ENCODE measurements at regions not wholly inside any gene's neighbourhood (a gene's known extent, or its start where the extent isn't known, plus 50 kb on each side); places are given as distances from the start of the nearest gene placed in this dataset.
A peak's percentile ranks its signal among the peaks of the same experiment; 100 is the strongest.

DNA sequence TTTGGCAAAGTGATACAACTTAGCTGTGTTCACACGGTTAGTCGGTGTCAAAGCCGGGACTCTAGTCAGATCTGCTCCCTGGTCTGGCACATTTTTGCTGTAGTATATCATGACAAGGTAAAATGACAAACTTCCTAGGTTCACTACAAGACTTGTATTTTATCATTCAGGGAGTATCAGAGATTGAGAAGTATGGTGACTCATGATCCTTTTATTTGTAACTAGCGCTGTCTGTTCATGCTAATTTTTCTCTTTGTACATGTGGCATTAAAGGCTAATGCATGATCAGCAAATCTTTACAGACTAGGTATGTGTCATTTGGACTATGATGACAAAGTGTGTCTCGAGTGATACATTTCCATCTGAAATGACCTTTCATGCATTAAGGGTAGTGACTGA lies 326.7 kb downstream of the SIPA1L2 start:
- DNase-seq = no peak

DNA sequence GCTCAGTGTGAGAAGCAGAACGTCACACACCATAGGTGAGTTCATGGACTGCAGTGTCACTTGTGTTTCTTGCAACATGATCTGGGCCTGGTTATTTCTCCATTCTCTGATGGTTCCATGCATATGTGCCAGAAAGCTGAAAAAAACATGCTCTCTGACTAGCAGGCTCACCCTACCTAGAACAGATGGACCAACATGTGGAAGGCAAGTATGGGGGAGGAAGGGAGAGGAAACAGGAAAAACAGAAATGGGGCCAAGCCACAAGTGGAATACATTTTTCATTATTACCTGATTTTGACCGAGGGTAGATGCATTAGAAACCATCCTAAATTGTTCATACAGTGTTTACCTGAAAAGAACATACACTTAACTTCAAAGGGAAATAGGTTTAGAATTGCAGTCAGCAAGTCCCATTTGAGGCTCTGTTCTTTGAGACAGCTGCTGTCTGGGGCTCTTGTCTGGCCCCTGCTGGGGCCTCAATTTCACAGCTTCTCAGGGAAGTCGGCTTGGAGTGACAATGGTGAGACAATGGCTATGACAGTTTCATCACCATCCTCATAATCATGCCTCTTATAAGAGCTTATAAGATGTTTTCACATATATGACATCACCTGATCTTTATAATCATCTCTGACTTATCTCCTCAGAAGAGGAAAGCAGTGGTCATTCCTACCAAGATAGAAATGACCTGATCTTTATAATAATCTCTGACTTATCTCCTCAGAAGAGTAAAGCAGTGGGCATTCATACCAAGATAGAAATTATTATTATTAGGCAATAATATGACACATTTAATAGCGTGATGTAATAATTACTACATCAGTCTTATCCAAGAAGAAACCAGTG lies 327.3 kb downstream of the SIPA1L2 start:
- peak; percentile 28 to 76 for DNase-seq

DNA sequence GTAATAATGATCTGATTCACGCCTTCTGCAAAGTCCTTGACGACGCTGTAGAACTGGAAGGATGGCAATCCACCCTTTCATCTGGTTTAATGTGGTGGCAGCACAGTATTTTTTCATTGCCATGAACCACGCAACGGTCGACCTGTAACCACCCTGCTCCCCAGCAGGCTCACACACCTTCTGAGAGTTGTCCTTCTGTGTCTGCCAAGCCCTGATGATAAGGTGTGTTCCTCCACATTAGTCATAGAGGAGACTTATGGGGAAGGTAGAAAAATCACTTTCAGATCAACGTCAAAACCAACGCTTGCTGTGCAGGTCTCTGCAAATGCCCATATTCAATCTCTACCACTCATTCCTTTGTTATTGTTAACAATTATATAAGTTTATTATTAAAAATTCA lies 328.7 kb downstream of the SIPA1L2 start:
- no peak for DNase-seq

DNA sequence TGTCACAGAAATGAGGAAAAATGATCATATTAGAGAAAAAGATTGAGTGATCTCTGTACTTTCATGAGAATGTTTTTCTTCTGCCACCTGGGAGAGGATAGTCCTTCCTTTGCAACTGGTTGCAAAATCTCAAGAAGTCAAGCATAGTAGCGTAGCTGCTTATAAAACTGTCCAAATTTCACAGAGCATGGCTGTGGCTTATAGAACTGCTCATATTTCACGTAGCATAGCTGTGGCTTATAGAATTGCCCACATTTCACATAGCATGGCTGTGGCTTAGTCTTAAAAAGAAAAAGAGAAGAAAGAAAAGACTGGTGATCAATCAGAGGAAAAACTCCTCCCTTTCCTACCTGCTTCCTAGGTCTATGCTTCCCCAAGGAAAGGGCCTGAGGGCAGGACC lies 329.5 kb downstream of the SIPA1L2 start:
- no peak for DNase-seq

GRCh38 chr1:232296461-232296860 lies 333.5 kb downstream of the SIPA1L2 start:
- no peak for DNase-seq

DNA sequence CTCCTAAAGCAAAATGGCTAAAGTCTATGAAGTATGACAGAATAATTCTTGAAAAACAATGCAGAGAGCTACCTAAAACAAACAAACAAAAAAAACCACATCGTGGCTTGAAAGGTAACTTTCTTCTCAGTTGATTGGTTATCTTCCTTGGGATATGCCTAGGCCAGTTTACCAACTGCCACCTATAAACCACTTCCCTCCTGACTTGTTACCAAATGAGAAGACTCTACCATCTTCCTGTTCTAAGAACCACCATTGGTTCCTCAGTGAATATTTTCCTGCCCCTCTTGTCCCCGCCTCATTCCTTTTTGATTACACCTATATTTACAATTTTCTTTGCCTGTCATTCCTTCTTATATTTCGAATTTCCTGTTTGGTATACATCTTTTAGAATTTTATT lies 336.6 kb downstream of the SIPA1L2 start:
- no peak for DNase-seq

DNA sequence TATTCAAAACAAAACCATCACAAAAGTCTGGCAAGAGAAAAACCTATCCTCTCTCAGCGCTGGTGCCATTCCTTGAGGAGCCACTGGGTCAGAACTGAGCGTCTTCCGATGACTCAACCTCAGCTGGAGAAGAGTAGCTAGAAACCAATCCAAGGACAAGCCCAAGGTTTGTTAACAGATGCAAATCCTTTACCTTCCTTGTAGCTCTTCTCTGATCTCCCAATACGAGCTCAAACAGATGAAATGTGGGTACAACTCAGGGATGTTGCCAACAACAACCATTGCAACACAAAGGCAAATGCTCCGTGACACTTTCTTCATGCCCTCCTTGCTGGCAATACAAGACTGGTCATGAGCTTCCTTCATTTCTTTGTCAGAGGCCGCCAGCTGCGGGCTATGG lies 337.1 kb downstream of the SIPA1L2 start:
- DNase-seq = no peak

- DNase-seq = no peak
Measured at GRCh38 chr1:232292239-232292638, 337.7 kb downstream of the SIPA1L2 start.

GRCh38 chr1:232291681-232292080 lies 338.3 kb downstream of the SIPA1L2 start:
- peak in 1 of 2 experiments; percentile 28 for DNase-seq

GRCh38 chr1:232291261-232291660 lies 338.7 kb downstream of the SIPA1L2 start:
- DNase-seq = no peak

- DNase-seq = no peak
Measured at GRCh38 chr1:232290570-232290969, 339.4 kb downstream of the SIPA1L2 start.

DNA sequence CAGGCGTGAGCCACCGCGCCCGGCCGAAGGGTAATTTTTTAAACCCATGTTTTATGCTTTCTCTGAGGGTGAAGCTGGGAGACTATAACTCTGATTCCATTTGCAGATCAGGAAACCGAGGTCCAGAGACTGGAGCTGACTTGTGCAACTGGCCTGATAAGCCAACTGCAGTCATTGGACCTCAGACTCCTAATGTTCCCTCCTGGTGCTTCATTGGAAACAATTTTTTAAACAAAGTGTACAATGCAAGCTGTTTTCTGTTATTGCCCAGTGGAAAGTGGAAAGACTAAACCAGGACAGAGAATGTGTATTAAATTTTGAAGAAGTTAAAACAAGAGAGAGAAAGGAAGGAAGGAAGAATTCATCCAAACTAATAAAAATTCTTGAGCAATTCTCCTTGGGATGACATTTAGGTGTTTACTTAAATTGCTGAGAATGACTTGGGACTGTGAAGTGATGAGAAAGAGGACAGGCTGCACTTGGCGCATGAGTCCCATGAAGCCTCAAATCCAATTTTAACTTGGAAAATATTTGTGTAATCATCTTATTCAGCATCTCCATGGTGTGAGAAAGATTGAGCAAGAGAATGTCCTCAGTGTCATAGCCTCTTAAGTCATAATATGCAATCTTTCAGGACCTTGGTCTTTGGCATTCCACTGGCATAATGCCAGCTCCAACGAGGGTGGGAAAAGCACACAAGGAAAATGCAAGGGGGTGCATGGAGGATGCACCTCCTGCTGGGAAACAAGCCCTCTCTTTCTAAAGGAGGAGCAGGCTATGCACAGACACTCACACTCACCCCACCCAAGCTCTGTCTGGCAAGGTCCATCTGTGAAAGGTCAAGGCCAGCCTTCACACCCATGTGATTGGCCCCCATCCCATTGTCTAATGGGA lies 342.0 kb downstream of the SIPA1L2 start:
- DNase-seq = no peak

GRCh38 chr1:232285138-232285537 lies 344.8 kb downstream of the SIPA1L2 start:
- no peak for DNase-seq

DNA sequence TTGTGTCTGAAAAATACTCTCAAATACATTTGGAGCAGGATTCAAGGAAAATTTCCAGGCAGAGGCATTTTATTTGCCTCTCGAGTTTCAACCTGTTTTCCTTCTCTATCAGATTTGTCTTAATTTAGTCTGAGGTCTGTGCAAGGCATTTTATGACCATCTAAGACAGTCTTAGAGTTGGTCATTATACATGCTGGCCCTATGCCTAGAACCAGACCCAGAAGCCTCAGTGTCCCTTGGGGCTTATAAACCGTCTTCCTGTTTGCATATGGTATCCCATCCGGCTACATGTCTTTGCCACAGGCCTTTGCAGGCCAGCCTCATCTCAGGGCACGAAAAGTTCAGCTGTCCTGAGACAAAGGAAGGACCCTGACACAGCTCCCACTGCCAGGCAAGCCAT lies 346.1 kb downstream of the SIPA1L2 start:
- no peak for DNase-seq

DNA sequence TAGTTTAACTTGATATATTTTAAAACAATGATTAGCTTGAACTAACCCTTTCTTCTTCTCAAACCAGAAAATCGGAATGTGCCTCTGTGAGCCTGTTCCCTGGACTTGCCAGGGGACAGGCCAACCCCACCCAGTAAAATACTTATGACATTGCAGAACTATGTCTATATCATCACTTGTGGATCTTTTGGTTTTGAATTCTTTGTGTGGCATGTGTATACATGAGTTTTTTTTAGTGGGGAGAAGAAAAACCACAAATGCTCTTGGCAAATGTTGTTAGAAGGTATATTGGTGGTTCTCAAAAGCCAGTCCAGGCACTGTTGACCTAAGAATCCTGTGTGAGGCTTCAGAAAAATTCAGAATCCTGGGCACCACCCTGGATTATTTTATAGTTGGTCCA lies 347.4 kb downstream of the SIPA1L2 start:
- DNase-seq = no peak

GRCh38 chr1:232280910-232281309 lies 349.0 kb downstream of the SIPA1L2 start:
- DNase-seq = no peak

GRCh38 chr1:232279909-232280400 lies 350.0 kb downstream of the SIPA1L2 start:
- DNase-seq = no peak

- DNase-seq = no peak
Measured at GRCh38 chr1:232278925-232279324, 351.0 kb downstream of the SIPA1L2 start.

GRCh38 chr1:232276651-232277050 lies 353.3 kb downstream of the SIPA1L2 start:
- no peak for DNase-seq

- no peak for DNase-seq
Measured at GRCh38 chr1:232274999-232275710, 354.8 kb downstream of the SIPA1L2 start.

DNA sequence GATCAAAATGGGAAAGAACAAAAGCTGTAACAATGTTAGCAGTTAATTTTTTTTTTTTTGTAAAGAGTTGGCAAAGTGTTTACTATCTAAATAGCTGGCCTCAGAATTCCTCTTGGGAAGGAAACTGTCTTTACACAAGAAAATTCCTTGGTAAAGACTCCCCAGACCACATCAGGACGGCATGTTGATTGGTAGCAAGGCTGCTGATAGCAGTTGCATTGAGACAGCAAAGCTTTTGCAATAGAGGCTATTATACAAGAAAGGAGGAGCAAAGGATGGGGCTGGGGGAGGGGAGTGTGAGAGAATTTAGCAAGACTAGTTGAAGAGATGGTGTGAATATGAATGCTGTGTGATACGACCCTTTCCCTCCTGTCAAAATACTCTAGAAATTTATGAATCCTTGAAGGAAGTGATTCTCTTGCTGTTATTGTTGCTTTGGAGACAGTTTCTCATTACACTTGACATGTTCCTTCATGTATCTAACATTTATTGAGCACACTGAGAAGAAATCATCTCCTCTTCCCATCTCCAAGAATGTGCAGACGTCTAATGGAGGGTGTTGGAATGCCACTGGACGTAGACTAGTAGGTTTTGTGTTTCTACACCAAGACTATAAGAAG lies 355.6 kb downstream of the SIPA1L2 start:
- DNase-seq = no peak

DNA sequence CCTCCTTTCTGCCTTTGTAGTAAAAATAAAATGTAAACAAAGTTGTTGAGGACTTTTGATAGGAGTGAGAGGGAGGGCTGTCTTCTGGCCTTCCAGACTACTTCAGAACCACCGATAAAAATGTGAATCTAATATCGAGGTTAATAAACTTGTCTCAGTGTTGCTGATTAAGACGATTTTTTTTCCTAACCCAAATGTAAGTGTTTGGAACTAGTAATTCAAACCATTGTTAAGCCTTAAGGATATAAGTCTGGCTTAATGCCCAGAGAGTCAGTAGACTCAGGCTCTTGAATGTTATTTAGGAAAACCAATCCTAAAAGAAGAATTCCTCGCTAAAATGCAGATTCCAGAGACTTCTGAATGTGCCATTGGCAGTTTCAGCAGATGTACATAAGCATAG lies 356.9 kb downstream of the SIPA1L2 start:
- DNase-seq = no peak
